Epithelial cell of proximal tubule (primary cell): ENCODE measurements at regions not wholly inside any gene's neighbourhood (a gene's known extent, or its start where the extent isn't known, plus 50 kb on each side); places are given as distances from the start of the nearest gene placed in this dataset.

Source experiments
- DNase-seq: peaks from one replicate; pipeline ENCODE4 v3.0.0-alpha.2; 2011; ENCODE audit warnings: low read depth
- H3K4me3 ChIP-seq: 2 replicates; pipeline ENCODE4 v1.5.1; 2011; ENCODE audit warnings: low read depth, mild to moderate bottlenecking, low read length
- CTCF ChIP-seq: conservative IDR thresholded peaks from 2 replicates; pipeline ENCODE4 v1.5.1; 2012; ENCODE audit warnings: low read depth, mild to moderate bottlenecking, low read length

DNA sequence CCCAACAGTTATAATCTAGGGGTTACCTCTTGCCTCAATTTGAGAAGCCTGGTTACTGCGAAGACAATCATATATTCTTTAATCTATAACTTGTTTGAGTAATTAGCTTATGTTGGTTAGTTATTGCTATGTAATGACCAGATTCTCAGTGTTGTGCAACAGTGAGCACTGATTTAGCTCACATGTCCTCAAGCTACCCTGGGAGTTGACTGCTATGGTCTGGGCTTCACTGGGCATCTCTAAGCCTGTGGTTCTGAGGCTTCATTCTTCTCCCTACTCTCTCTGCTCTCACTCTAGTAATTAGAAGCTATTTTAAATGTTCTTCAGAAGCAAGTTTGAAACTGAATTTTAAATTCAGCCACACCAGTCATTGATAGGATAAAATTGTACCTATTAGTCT lies 371.8 kb downstream of the PBX1 start:
- no peak for TF ChIP-seq CTCF
- no peak for DNase-seq
- H3K4me3 ChIP-seq, result no peak overlapping the region

DNA sequence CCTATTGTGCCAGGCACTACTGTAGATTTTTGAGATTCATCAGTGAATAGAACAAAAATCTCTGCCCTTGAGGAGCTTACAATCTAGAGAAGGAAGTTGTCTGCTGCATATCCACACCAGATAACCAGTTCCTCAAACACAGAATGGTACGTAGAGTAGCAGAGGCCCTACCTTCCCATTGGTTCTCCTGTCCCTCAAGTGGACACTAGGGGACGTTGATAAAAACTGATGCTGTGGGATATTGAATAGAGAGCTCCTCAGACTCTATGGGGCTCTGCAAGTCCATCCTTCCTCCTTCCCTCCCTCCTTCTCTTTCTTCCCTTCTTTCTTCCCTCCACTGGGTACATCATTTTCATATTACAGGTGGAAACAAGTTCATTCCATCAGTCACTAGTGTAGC lies 371.3 kb downstream of the PBX1 start:
- H3K4me3 ChIP-seq, result no peak overlapping the region
- no peak for TF ChIP-seq CTCF
- DNase-seq, result no peak

GRCh38 chr1:164928232-164928812 lies 369.3 kb downstream of the PBX1 start:
- H3K4me3 ChIP-seq, result no peak overlapping the region
- TF ChIP-seq CTCF, result no peak
- DNase-seq, result no peak

GRCh38 chr1:164926107-164926506 lies 367.1 kb downstream of the PBX1 start:
- TF ChIP-seq CTCF, result no peak
- no peak overlapping the region for H3K4me3 ChIP-seq
- no peak for DNase-seq

GRCh38 chr1:164922585-164922984 lies 363.6 kb downstream of the PBX1 start:
- TF ChIP-seq CTCF, result no peak
- DNase-seq, result no peak
- no peak overlapping the region for H3K4me3 ChIP-seq

- no peak for TF ChIP-seq CTCF
- H3K4me3 ChIP-seq, result no peak overlapping the region
- no peak for DNase-seq
Measured at GRCh38 chr1:164921493-164921892, 362.5 kb downstream of the PBX1 start.

DNA sequence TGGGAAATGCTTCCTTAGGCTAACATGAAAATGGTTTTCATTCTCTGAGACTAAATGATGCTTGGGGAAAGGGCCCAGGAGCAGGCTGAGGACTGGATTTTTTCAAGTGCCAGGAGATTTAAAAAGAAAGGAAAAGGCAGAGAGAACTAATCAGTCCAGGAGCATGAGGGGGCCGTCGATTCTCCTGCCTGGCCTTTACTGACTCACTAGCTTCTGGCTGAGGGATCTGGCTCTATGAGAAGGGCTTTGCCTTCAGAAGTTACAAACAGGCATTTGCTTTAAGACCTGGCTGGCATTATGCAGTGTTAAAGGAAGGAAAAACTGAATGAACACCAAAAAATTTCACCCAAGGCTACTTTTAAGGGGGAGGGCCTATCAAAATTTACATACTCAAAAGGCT lies 359.2 kb downstream of the PBX1 start:
- H3K4me3 ChIP-seq, result no peak overlapping the region
- no peak for DNase-seq
- TF ChIP-seq CTCF, result no peak
